DMS53 treated with DMSO at 0.1 percent for 48 hours (cell line): ENCODE measurements at regions not wholly inside any gene's neighbourhood (a gene's known extent, or its start where the extent isn't known, plus 50 kb on each side); places are given as distances from the start of the nearest gene placed in this dataset.
"Not testable (repeated sequence)": the region's sequence is repeated elsewhere in the genome, so short reads cannot be mapped to it uniquely, and the experiment has no call there.

Source experiments
- DNase-seq: peaks from one replicate; lab custom pipeline; 2025; ENCODE audit not compliant: unreplicated experiment; lab: John Stamatoyannopoulos, UW

- no peak for DNase-seq
Measured at GRCh38 chr5:25033658-25034057, 388.9 kb upstream of the CDH10 start.

- DNase-seq: no peak
Measured at GRCh38 chr5:25029004-25029403, 384.2 kb upstream of the CDH10 start.

- DNase-seq: no peak
Measured at GRCh38 chr5:25027526-25027925, 382.7 kb upstream of the CDH10 start.

- no peak for DNase-seq
Measured at GRCh38 chr5:25027061-25027460, 382.3 kb upstream of the CDH10 start.

GRCh38 chr5:25025831-25026230 lies 381.1 kb upstream of the CDH10 start:
- no peak for DNase-seq

GRCh38 chr5:25020454-25020853 lies 375.7 kb upstream of the CDH10 start:
- no peak for DNase-seq

- DNase-seq: no peak
Measured at GRCh38 chr5:25009063-25009462, 364.3 kb upstream of the CDH10 start.

GRCh38 chr5:25006734-25007133 lies 362.0 kb upstream of the CDH10 start:
- peak; percentile 45 for DNase-seq

GRCh38 chr5:25006237-25006636 lies 361.5 kb upstream of the CDH10 start:
- DNase-seq: no peak

GRCh38 chr5:25005431-25005830 lies 360.7 kb upstream of the CDH10 start:
- no peak for DNase-seq

GRCh38 chr5:25002371-25002770 lies 357.6 kb upstream of the CDH10 start:
- no peak for DNase-seq

- DNase-seq: no peak
Measured at GRCh38 chr5:24999732-25000131, 355.0 kb upstream of the CDH10 start.

GRCh38 chr5:24998641-24999040 lies 353.9 kb upstream of the CDH10 start:
- DNase-seq: no peak

GRCh38 chr5:24986326-24986725 lies 341.5 kb upstream of the CDH10 start:
- DNase-seq: no peak

- not testable (repeated sequence) for DNase-seq
Measured at GRCh38 chr5:24978552-24978951, 333.8 kb upstream of the CDH10 start.

GRCh38 chr5:24963611-24964010 lies 318.8 kb upstream of the CDH10 start:
- DNase-seq: no peak

GRCh38 chr5:24923400-24923799 lies 278.6 kb upstream of the CDH10 start:
- no peak for DNase-seq

GRCh38 chr5:24918676-24919075 lies 273.9 kb upstream of the CDH10 start:
- DNase-seq: no peak

GRCh38 chr5:24916863-24917262 lies 272.1 kb upstream of the CDH10 start:
- no peak for DNase-seq

GRCh38 chr5:24909210-24909609 lies 264.4 kb upstream of the CDH10 start:
- no peak for DNase-seq

GRCh38 chr5:24906689-24907088 lies 261.9 kb upstream of the CDH10 start:
- DNase-seq: no peak

- DNase-seq: no peak
Measured at GRCh38 chr5:24904981-24905517, 260.3 kb upstream of the CDH10 start.

- no peak for DNase-seq
Measured at GRCh38 chr5:24899180-24899579, 254.4 kb upstream of the CDH10 start.

GRCh38 chr5:24864244-24864643 lies 219.5 kb upstream of the CDH10 start:
- no peak for DNase-seq
